GM12878 (cell line): ENCODE measurements at regions not wholly inside any gene's neighbourhood (a gene's known extent, or its start where the extent isn't known, plus 50 kb on each side); places are given as distances from the start of the nearest gene placed in this dataset.

ENCODE experiments used
- ATAC-seq: fragments of 200-7000 bp; cut with Tn5 transposase; 3 replicates; pipeline ENCODE4 v1.9.1; 2020; ENCODE audit warnings: mild to moderate bottlenecking, moderate library complexity
- BruUV-seq: library from RNA; stranded (reverse); fragments of 400-500 nt; replicated peaks from 2 replicates; lab custom pipeline; 2021; lab: Mats Ljungman, UMichigan
- CTCF ChIA-PET: fragments of 300-600 bp; sonication (Branson Sonifier 250); formaldehyde crosslinking; extraction: SDS; loops from one replicate; lab custom pipeline; 2021; ENCODE audit warnings: inconsistent platforms; lab: Yijun Ruan, JAX
- POLR2A ChIA-PET: fragments of 350-600 bp; formaldehyde crosslinking; extraction: SDS; loops from one replicate; lab custom pipeline; 2021; ENCODE audit warnings: inconsistent platforms; lab: Charles Lee
- RAD21 ChIA-PET: fragments of 300-600 bp; sonication (Branson Sonifier 250); formaldehyde crosslinking; loops from one replicate; lab custom pipeline; 2023; ENCODE audit warnings: antibody characterized with exemption; ENCODE audit not compliant: unreplicated experiment; lab: Charles Lee
- SMC1A ChIA-PET: fragments of 300-600 bp; sonication (Branson Sonifier 250); formaldehyde crosslinking; loops from one replicate; lab custom pipeline; 2023; ENCODE audit not compliant: unreplicated experiment, uncharacterized antibody; lab: Charles Lee
- DNase-seq: peaks from one replicate; pipeline ENCODE4 v3.0.0-alpha.2; 2011; ENCODE audit warnings: low read depth, low spot score
- FAIRE-seq: peaks from 3 replicates; lab custom pipeline; 2011; peaks lifted over from hg19 to GRCh38; lab: Jason Lieb, UNC
- H2AFZ ChIP-seq: 2 replicates; pipeline ENCODE4 v1.6.0; 2011; ENCODE audit warnings: low read depth, low read length, control low read depth; ENCODE audit not compliant: control insufficient read depth
- H3K27ac ChIP-seq: 2 replicates; pipeline ENCODE4 v1.5.1; 2011; ENCODE audit warnings: control low read depth; ENCODE audit not compliant: control insufficient read depth, insufficient read depth
- H3K27me3 ChIP-seq, 2 experiments: replicated peaks in 1 of 2; 2 replicates each; pipeline versions ENCODE4 v1.6.0 to v1.6.1; 2011; ENCODE audit warnings: low read length in 1 of 2; ENCODE audit not compliant: control insufficient read depth in 2 of 2, insufficient read depth in 2 of 2
- H3K36me3 ChIP-seq, 2 experiments: 2 replicates each; pipeline ENCODE4 v1.5.1; 2011; ENCODE audit warnings: low read length in 1 of 2; ENCODE audit not compliant: control insufficient read depth in 2 of 2, insufficient read depth in 2 of 2
- H3K4me1 ChIP-seq: 2 replicates; pipeline ENCODE4 v1.6.1; 2011; ENCODE audit warnings: mild to moderate bottlenecking, low read length, moderate library complexity, mixed read lengths; ENCODE audit not compliant: control insufficient read depth, insufficient read depth
- H3K4me2 ChIP-seq: 2 replicates; pipeline ENCODE4 v1.6.0; 2011; ENCODE audit warnings: control low read depth; ENCODE audit not compliant: control insufficient read depth, insufficient read depth
- H3K4me3 ChIP-seq: fragments of 200-600 bp; sonication (generic); 2 replicates; pipeline ENCODE4 v1.5.1; 2016
- H3K79me2 ChIP-seq: 2 replicates; pipeline ENCODE4 v1.6.0; 2011; ENCODE audit warnings: low read length; ENCODE audit not compliant: control insufficient read depth, insufficient read depth
- H3K9ac ChIP-seq: 2 replicates; pipeline ENCODE4 v1.8.0; 2011; ENCODE audit warnings: low read length, control low read depth, mixed read lengths; ENCODE audit not compliant: control insufficient read depth, insufficient read depth
- H3K9me3 ChIP-seq: replicated peaks from 3 replicates; pipeline ENCODE4 v1.5.1; 2011; ENCODE audit warnings: mild to moderate bottlenecking, low read length; ENCODE audit not compliant: control insufficient read depth, insufficient read depth
- H4K20me1 ChIP-seq: 2 replicates; pipeline ENCODE4 v1.6.0; 2011; ENCODE audit not compliant: control insufficient read depth, insufficient read depth
- BMI1 ChIP-seq: fragments of 450-650 bp; IDR thresholded peaks from 2 replicates; pipeline ENCODE4 v1.6.1; 2016; ENCODE audit warnings: mild to moderate bottlenecking, moderate library complexity, borderline replicate concordance
- IKZF1 ChIP-seq: fragments of 450-650 bp; conservative IDR thresholded peaks from 2 replicates; pipeline ENCODE4 v1.6.1; 2017; ENCODE audit warnings: antibody characterized with exemption, mild to moderate bottlenecking
- MTA2 ChIP-seq: fragments of 450-650 bp; IDR thresholded peaks from 2 replicates; pipeline ENCODE4 v1.6.1; 2016; ENCODE audit warnings: low read depth, mild to moderate bottlenecking, moderate library complexity
- MTA3 ChIP-seq: IDR thresholded peaks from 2 replicates; pipeline ENCODE4 v1.6.1; 2012; ENCODE audit warnings: low read length, inconsistent platforms, borderline replicate concordance
- PKNOX1 ChIP-seq: fragments of 450-650 bp; IDR thresholded peaks from 2 replicates; pipeline ENCODE4 v1.6.1; 2016; ENCODE audit warnings: mild to moderate bottlenecking
- RAD21 ChIP-seq: IDR thresholded peaks from 2 replicates; pipeline ENCODE4 v1.6.1; 2011; ENCODE audit warnings: mild to moderate bottlenecking, low read depth, low read length, moderate library complexity; ENCODE audit not compliant: insufficient read depth
- SMAD1 ChIP-seq: fragments of 450-650 bp; IDR thresholded peaks from 2 replicates; pipeline ENCODE4 v1.6.1; 2018; ENCODE audit warnings: mild to moderate bottlenecking, low read depth; ENCODE audit not compliant: partially characterized antibody
- TCF12 ChIP-seq: IDR thresholded peaks from 2 replicates; pipeline ENCODE4 v1.6.1; 2011; ENCODE audit warnings: low read depth, mild to moderate bottlenecking, low read length
- ZBTB4 ChIP-seq: fragments of 450-650 bp; formaldehyde crosslinking; IDR thresholded peaks from 2 replicates; pipeline ENCODE4 v1.4.0; 2022; ENCODE audit warnings: mild to moderate bottlenecking, moderate library complexity
- ZNF274 ChIP-seq: IDR thresholded peaks from one replicate; pipeline ENCODE4 v1.8.0; 2011; ENCODE audit not compliant: insufficient read length, insufficient read depth
- WGBS: methylation state at CpG from one replicate; pipeline ENCODE4 v1.1.6; 2016; ENCODE audit warnings: low lambda C conversion rate; ENCODE audit not compliant: insufficient replicate concordance, insufficient coverage; ENCODE audit errors: missing lambda C conversion rate; 5-methylcytosine and 5-hydroxymethylcytosine counted together
- in situ Hi-C: fragments of 300-500 bp; cut with MboI; formaldehyde crosslinking; loops from 9 replicates; pipeline ENCODE4 v1.14.3; 2018; ENCODE audit warnings: mixed read lengths
- intact Hi-C: fragments of 100-400 bp; cut with micrococcal nuclease; formaldehyde crosslinking; loops from one replicate; pipeline ENCODE4 v1.14.2; 2022; ENCODE audit not compliant: unreplicated experiment
- TF ChIP-seq, protein P1 (sequence below): fragments of 450-650 bp; conservative IDR thresholded peaks from 2 replicates; pipeline ENCODE4 v1.6.1; 2017; ENCODE audit warnings: mild to moderate bottlenecking, moderate library complexity
- TF ChIP-seq, protein P2 (sequence below): IDR thresholded peaks from 2 replicates; pipeline ENCODE4 v1.6.1; 2012; ENCODE audit warnings: low read depth, low read length, improper control_type of control experiment

DNA sequence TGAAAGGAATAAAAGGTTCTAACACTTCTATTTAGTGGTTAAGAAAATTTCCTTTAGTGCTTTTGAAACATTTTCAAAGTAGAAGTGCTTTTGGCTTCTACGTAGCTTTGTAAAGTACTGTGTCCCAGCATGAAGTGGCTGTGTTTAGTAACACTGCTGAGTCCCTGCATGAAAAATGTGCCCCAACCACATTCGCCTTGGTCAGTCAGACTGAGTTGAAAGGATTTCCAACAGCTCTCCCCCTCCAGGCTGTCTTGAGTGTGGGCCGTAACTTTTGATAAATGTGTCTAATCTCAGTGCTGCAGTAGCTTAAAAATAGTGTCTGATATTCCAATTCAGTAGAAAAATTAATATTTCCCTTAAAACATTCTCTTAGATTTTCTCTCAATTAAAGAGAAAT is 115.0 kb downstream of the NR1D2 start (continued):
- no peak for TF ChIP-seq ZBTB4 (CRISPR knock-in tag)
- TF ChIP-seq, all 136 proteins: peak for 0

DNA sequence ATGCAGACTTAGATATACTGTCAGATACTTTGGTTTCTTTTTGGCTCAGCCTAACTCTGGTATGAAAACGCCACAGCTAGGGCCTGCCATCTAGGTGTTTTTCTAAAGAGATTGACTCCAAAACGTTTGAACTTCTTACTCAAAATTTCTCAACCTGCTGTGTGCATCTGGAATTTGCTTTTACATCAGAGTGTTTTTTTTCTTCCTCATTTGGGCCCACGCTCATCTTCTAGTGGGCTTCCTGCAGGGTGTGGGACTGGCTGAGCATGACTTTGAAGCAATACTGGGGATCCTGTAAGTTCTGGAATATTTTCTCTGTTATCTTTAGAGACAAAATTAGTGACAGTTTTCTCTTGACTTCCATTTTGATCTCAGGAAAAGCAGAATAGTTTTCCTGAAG is 117.8 kb downstream of the NR1D2 start:
- Histone ChIP-seq H4K20me1 (no peaks in the 10 kb centered on the region), H3K27me3 (no peaks in the 10 kb centered on the region; a peak in 1 of 4 replicates), H3K4me3 (no peak overlapping the region), H3K9ac (no peak overlapping the region), H3K9me3 (no peaks in the 10 kb centered on the region), H3K4me2 (no peak overlapping the region), H3K36me3 (no peaks in the 10 kb centered on the region), H3K27ac (no peak overlapping the region), H2AFZ (no peak overlapping the region), H3K79me2 (no peaks in the 10 kb centered on the region), H3K4me1 (no peaks in the 10 kb centered on the region)
- no peak for DNase-seq
- POLR2A ChIA-PET: no interaction called here
- in situ Hi-C loops (no loop called here), intact Hi-C loops (no loop called here)
- CTCF ChIA-PET: no interaction called here
- BruUV-seq: no TSS peak
- no peak for ATAC-seq
- SMC1A ChIA-PET: no interaction called here
- FAIRE-seq: no peak
- TF ChIP-seq BMI1: no peak
- no peak for TF ChIP-seq RAD21
- no peak for TF ChIP-seq IKZF1
- TF ChIP-seq, protein P1, sequence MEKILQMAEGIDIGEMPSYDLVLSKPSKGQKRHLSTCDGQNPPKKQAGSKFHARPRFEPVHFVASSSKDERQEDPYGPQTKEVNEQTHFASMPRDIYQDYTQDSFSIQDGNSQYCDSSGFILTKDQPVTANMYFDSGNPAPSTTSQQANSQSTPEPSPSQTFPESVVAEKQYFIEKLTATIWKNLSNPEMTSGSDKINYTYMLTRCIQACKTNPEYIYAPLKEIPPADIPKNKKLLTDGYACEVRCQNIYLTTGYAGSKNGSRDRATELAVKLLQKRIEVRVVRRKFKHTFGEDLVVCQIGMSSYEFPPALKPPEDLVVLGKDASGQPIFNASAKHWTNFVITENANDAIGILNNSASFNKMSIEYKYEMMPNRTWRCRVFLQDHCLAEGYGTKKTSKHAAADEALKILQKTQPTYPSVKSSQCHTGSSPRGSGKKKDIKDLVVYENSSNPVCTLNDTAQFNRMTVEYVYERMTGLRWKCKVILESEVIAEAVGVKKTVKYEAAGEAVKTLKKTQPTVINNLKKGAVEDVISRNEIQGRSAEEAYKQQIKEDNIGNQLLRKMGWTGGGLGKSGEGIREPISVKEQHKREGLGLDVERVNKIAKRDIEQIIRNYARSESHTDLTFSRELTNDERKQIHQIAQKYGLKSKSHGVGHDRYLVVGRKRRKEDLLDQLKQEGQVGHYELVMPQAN: no peak
- TF ChIP-seq, protein P2, sequence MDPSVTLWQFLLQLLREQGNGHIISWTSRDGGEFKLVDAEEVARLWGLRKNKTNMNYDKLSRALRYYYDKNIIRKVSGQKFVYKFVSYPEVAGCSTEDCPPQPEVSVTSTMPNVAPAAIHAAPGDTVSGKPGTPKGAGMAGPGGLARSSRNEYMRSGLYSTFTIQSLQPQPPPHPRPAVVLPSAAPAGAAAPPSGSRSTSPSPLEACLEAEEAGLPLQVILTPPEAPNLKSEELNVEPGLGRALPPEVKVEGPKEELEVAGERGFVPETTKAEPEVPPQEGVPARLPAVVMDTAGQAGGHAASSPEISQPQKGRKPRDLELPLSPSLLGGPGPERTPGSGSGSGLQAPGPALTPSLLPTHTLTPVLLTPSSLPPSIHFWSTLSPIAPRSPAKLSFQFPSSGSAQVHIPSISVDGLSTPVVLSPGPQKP: no peak
- no peak for TF ChIP-seq ZNF274
- TF ChIP-seq SMAD1: no peak
- no peak for TF ChIP-seq MTA3
- TF ChIP-seq TCF12: no peak
- TF ChIP-seq PKNOX1: no peak
- TF ChIP-seq MTA2: no peak
- WGBS: 0% methylated on average over 3 of the region's 3 CpGs
- RAD21 ChIA-PET: no interaction called here
